Fibroblast of mammary gland (primary cell): ENCODE measurements at regions not wholly inside any gene's neighbourhood (a gene's known extent, or its start where the extent isn't known, plus 50 kb on each side); places are given as distances from the start of the nearest gene placed in this dataset.

Experiments
- DNase-seq: peaks from one replicate; pipeline ENCODE4 v3.0.0-alpha.2; 2010; ENCODE audit warnings: low read depth
- H3K4me3 ChIP-seq: 2 replicates; pipeline ENCODE4 v1.5.1; 2011; ENCODE audit warnings: low read depth, mild to moderate bottlenecking, low read length, moderate library complexity; ENCODE audit not compliant: control insufficient read depth
- TF ChIP-seq, protein P1 (sequence below): conservative IDR thresholded peaks from 2 replicates; pipeline ENCODE4 v1.5.1; 2011; ENCODE audit warnings: low read depth, low read length, inconsistent platforms; ENCODE audit not compliant: control insufficient read depth, insufficient read depth

DNA sequence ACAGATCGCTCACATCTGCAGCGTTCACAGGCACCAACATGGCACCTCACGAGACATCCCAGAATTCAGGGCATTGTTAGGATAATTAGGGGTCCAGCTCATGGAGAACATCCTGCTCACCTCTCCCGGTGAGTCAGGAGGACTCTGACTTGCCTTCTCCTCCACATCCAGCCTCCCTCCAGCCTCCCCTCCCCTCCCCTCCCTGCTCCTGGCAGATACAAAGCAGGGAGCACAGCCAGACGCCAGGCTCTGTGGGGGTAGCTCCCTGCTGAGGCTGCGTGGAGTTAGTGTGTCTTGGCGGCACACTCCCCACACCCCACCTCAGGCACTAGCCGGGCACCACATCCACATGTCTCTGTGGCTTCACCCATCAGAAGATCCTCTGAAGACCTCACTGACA is 320.6 kb downstream of the CXCL12 start:
- H3K4me3 ChIP-seq, result no peak overlapping the region
- DNase-seq, result no peak
- TF ChIP-seq, protein P1, sequence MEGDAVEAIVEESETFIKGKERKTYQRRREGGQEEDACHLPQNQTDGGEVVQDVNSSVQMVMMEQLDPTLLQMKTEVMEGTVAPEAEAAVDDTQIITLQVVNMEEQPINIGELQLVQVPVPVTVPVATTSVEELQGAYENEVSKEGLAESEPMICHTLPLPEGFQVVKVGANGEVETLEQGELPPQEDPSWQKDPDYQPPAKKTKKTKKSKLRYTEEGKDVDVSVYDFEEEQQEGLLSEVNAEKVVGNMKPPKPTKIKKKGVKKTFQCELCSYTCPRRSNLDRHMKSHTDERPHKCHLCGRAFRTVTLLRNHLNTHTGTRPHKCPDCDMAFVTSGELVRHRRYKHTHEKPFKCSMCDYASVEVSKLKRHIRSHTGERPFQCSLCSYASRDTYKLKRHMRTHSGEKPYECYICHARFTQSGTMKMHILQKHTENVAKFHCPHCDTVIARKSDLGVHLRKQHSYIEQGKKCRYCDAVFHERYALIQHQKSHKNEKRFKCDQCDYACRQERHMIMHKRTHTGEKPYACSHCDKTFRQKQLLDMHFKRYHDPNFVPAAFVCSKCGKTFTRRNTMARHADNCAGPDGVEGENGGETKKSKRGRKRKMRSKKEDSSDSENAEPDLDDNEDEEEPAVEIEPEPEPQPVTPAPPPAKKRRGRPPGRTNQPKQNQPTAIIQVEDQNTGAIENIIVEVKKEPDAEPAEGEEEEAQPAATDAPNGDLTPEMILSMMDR, result no peak

DNA sequence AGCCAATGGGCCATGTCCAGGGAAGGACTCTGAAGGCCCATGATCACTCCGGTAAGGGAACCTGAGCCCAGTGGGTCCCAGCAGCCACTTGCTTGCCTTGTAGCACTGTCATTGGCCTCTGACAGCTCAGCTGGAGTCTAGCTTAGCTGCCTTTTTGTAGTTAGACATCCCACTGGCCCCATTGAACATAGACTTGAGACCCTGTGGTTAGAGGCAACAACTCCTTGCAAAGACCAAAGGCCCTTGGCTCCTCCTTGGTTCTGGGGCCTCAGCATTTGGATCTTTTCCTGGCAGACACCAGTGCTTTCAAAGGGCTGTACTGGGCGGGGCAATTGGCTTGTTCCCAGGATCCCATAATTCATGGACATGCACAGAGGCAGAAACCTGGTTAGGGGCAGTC is 321.2 kb downstream of the CXCL12 start:
- TF ChIP-seq, protein P1, result no peak
- H3K4me3 ChIP-seq, result no peak overlapping the region
- DNase-seq, result no peak

GRCh38 chr10:44060719-44061118 is 324.2 kb downstream of the CXCL12 start:
- H3K4me3 ChIP-seq, result no peak overlapping the region
- TF ChIP-seq, protein P1, result no peak
- no peak for DNase-seq

DNA sequence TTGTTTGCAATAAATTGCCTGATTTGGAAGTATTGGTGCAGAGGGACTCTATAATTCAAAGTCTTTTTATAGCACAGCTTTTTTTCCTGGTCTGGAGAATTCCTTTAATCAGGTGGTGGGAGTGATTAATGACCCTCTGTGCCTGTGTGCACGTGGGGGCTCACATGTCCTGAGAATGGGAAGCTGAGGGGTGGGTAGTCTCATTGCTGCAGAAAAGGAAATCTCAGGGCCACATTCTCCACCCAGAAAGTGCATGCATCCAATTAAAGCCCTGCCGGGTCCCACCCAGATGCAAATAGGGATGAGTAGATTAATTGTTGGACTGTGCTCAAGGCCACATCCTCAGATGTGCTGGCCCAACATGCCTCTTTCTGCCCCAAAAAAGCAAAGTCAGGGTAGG is 324.7 kb downstream of the CXCL12 start:
- H3K4me3 ChIP-seq, result no peak overlapping the region
- TF ChIP-seq, protein P1, result no peak
- no peak for DNase-seq

GRCh38 chr10:44058259-44058658 is 326.6 kb downstream of the CXCL12 start:
- TF ChIP-seq, protein P1, result no peak
- DNase-seq, result no peak
- no peak overlapping the region for H3K4me3 ChIP-seq

GRCh38 chr10:44056967-44057805 is 327.7 kb downstream of the CXCL12 start:
- H3K4me3 ChIP-seq, result no peak overlapping the region
- TF ChIP-seq, protein P1, result no peak
- DNase-seq, result no peak
